G401 (cell line): ENCODE measurements at regions not wholly inside any gene's neighbourhood (a gene's known extent, or its start where the extent isn't known, plus 50 kb on each side); places are given as distances from the start of the nearest gene placed in this dataset.

Source experiments
- DNase-seq: peaks from one replicate; pipeline ENCODE4 v3.0.0-alpha.2; 2015; ENCODE audit warnings: low spot score
- in situ Hi-C: cut with HindIII; loops from 2 replicates; pipeline ENCODE4 v1.10.0; 2016; ENCODE audit warnings: low sequenced_read_pairs, mixed read lengths

- in situ Hi-C loops, result no loop called here
- no peak for DNase-seq
Measured at GRCh38 chr10:29238523-29239135, 50.2 kb upstream of the LYZL1 start.
